ENCODE measurements at regions not wholly inside any gene's neighbourhood (a gene's known extent, or its start where the extent isn't known, plus 50 kb on each side); places are given as distances from the start of the nearest gene placed in this dataset.
"Not testable (repeated sequence)": the region's sequence is repeated elsewhere in the genome, so short reads cannot be mapped to it uniquely, and the experiment has no call there.

DNA sequence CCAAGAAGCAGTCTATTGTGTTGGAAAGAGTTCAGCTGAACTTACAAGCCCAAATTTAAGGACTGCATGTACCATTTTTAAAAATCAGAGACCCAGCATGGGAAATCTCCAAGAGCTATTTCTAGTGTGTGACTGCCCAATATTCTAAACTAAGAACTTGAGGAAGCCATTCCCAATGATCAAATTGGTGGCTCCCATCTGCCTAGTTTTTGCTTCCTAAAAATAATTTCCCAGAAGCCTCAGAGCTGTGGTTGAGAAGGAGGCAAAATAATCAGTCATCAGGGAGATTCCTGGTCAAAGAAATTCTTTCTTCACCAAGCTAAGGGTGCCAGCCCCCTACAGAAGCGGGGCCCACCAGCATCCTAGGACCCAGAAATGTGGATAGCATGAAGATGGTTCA, 176.1 kb upstream of the CDH5 start:
- Histone ChIP-seq H3K9me3 (ENCODE audit: control insufficient read depth, insufficient read depth, low read length) (no peaks in the 10 kb centered on the region), H3K27ac (ENCODE audit: low read length) (no peak overlapping the region), H3K4me3 (ENCODE audit: low read length) (no peak overlapping the region), H3K36me3 (ENCODE audit: control insufficient read depth, insufficient read depth, low read length) (no peaks in the 10 kb centered on the region), H3K4me1 (ENCODE audit: control insufficient read depth, insufficient read depth, low read length) (peaks cover 2% of the 10 kb centered on the region; the same call in 1 of the 2 replicates), H3K27me3 (ENCODE audit: control insufficient read depth, insufficient read depth, low read length) (no peaks in the 10 kb centered on the region)
- no peak for DNase-seq (ENCODE audit: low read depth, low spot score)
- no CpG with 5 or more reads among the region's 1 CpG for WGBS (ENCODE audit: insufficient coverage, insufficient read length)

DNA sequence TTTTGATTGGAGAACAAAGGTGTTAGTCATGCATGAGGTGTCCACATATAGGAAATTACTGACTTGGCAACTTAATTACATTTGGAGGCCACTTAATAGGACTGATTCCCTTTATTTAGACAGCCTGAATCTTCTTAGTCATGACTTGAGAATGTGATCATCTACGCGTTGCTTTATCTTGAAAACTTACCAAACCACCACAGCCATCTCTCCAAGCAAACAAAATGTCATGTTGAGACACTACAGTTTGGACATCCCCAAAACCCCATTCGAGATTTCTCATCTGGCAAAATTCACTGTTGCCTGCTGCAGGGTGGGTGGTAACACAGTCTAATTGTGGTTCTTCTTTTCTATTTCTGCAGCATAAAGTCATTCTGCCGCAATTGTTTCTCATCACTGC, 176.5 kb upstream of the CDH5 start:
- H3K9me3 ChIP-seq (ENCODE audit: control insufficient read depth, insufficient read depth, low read length), result no peaks in the 10 kb centered on the region
- H3K36me3 ChIP-seq (ENCODE audit: control insufficient read depth, insufficient read depth, low read length), result no peaks in the 10 kb centered on the region
- H3K4me3 ChIP-seq (ENCODE audit: low read length), result no peak overlapping the region
- WGBS (ENCODE audit: insufficient coverage, insufficient read length), result no CpG with 5 or more reads among the region's 4 CpGs
- no peak for DNase-seq (ENCODE audit: low read depth, low spot score)
- no peaks in the 10 kb centered on the region for H3K27me3 ChIP-seq (ENCODE audit: control insufficient read depth, insufficient read depth, low read length)
- peaks cover 2% of the 10 kb centered on the region; the same call in 1 of the 2 replicates for H3K4me1 ChIP-seq (ENCODE audit: control insufficient read depth, insufficient read depth, low read length)
- H3K27ac ChIP-seq (ENCODE audit: low read length), result no peak overlapping the region

DNA sequence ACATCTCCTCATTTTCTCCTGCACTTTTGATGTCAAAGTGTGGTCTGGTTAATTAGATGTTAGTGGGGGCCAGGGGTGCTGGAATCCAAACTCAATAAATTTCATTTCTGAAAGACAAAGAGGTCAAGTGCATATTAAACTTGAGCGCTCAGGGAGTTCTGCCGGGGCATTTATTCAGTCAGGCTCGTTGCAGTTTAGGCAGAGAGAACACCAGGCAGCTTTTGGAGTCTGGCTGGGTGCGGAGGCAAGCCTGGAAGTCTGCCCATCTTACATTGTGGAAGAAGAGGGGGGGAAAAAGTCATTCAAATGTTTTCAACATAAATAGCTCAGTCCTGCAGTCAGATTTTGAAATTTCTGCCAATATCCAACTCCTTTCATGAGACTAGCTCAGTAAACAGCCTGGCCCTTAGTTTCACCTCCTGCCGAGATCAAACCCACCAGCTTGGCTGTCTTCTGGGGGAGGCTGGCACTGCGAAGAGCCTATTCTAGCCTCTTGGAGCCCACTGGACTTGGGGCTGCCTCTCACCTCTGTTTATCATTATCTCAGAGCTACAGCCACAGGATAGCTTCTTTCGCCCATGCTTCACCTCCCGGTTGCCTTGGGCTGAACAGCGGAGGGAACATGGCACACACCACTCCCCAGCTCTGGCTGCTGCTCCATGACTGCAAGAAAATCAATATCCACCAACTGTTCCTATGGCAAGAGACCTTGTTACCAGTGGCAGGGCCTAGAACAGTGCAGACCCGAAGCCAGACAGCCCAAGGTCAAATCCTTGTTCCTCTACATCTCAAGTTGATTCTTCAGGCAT, 177.4 kb upstream of the CDH5 start:
- Histone ChIP-seq H3K27me3 (ENCODE audit: control insufficient read depth, insufficient read depth, low read length) (no peaks in the 10 kb centered on the region), H3K4me1 (ENCODE audit: control insufficient read depth, insufficient read depth, low read length) (peaks cover 2% of the 10 kb centered on the region; the same call in 1 of the 2 replicates), H3K9me3 (ENCODE audit: control insufficient read depth, insufficient read depth, low read length) (no peaks in the 10 kb centered on the region), H3K36me3 (ENCODE audit: control insufficient read depth, insufficient read depth, low read length) (no peaks in the 10 kb centered on the region), H3K4me3 (ENCODE audit: low read length) (no peak overlapping the region), H3K27ac (ENCODE audit: low read length) (no peak overlapping the region)
- no peak for DNase-seq (ENCODE audit: low read depth, low spot score)
- no CpG with 5 or more reads among the region's 10 CpGs for WGBS (ENCODE audit: insufficient coverage, insufficient read length)

DNA sequence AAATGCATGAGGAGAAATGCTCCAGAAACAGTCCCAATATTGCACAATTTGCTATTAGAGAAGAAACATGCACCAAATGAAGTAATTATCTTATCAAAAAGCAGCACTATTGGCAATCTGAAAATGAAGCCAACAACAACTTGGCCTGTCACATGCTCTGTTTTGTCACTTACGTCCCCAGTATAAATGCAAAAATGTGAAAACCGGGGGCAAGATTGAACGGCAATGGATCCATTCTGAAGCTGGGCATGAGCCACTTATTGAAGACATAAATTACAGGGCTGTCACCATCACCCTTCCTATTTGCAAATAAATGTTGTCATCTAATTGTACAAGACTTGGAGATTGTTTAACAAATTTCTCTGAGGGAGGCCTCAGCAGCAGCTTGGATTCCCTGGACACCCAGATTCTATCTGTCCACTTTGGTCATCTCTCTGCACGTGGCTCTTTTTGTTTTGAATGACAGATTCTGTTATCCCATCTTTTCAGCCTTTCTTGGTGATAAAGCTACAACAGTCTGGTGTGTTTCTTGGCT, 180.2 kb upstream of the CDH5 start:
- H3K36me3 ChIP-seq (ENCODE audit: control insufficient read depth, insufficient read depth, low read length), result no peaks in the 10 kb centered on the region
- DNase-seq (ENCODE audit: low read depth, low spot score), result no peak

DNA sequence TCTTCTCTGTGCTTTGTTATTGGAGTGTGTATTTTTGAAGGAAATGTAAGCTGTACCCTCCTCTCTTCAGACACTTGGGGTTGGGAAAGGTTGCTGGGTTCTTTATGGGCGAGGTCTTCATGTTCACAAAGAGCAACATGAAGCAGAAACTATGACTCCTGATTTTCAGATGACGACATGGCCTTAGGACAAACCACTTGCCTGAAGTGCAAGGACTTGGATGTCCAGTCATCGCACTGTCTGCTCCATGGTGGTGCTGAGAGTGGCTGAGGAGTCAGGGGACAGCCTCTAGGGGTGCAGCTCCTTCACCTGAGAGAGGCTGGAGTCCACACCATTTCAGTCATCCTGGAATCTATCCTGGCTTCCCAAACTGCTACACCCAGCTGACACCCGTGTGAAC, 183.9 kb upstream of the CDH5 start:
- H3K27me3 ChIP-seq (ENCODE audit: control insufficient read depth, insufficient read depth, low read length), result no peaks in the 10 kb centered on the region
- WGBS (ENCODE audit: insufficient coverage, insufficient read length), result no CpG with 5 or more reads among the region's 4 CpGs
- no peak overlapping the region for H3K27ac ChIP-seq (ENCODE audit: low read length)
- no peaks in the 10 kb centered on the region for H3K9me3 ChIP-seq (ENCODE audit: control insufficient read depth, insufficient read depth, low read length)
- no peaks in the 10 kb centered on the region for H3K36me3 ChIP-seq (ENCODE audit: control insufficient read depth, insufficient read depth, low read length)
- H3K4me3 ChIP-seq (ENCODE audit: low read length), result no peak overlapping the region
- DNase-seq (ENCODE audit: low read depth, low spot score), result no peak
- H3K4me1 ChIP-seq (ENCODE audit: control insufficient read depth, insufficient read depth, low read length), result no peaks in the 10 kb centered on the region

More for the DNA sequence above, 180.2 kb upstream of the CDH5 start:
- Histone ChIP-seq H3K4me1 (ENCODE audit: control insufficient read depth, insufficient read depth, low read length) (peaks cover 2% of the 10 kb centered on the region; the same call in 1 of the 2 replicates), H3K27ac (ENCODE audit: low read length) (no peak overlapping the region), H3K27me3 (ENCODE audit: control insufficient read depth, insufficient read depth, low read length) (no peaks in the 10 kb centered on the region), H3K9me3 (ENCODE audit: control insufficient read depth, insufficient read depth, low read length) (no peaks in the 10 kb centered on the region), H3K4me3 (ENCODE audit: low read length) (no peak overlapping the region)
- WGBS (ENCODE audit: insufficient coverage, insufficient read length), result no CpG with 5 or more reads among the region's 4 CpGs

DNA sequence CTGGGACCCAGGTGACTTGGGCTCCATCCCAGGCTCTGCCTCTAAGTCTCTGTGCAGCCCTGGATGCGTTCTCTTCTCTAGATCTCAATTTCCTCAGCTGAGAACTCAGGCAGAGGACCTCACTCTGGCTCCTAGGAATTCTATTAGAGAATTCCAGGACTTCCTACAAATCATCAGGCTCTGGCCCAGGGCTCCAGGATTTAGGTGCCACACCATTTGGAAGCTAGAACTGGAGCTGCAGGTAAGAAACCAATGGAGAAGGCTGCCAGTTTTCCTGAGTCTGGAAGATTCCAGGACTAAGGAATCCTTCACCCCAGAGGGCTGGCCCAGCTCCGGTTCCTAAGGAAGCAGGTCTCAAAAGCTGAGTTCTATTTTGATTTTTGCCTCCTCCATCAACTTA, 189.8 kb upstream of the CDH5 start:
- no CpG with 5 or more reads among the region's 2 CpGs for WGBS (ENCODE audit: insufficient coverage, insufficient read length)
- Histone ChIP-seq H3K27ac (ENCODE audit: low read length) (no peak overlapping the region), H3K9me3 (ENCODE audit: control insufficient read depth, insufficient read depth, low read length) (no peaks in the 10 kb centered on the region), H3K36me3 (ENCODE audit: control insufficient read depth, insufficient read depth, low read length) (no peaks in the 10 kb centered on the region), H3K4me3 (ENCODE audit: low read length) (no peak overlapping the region), H3K4me1 (ENCODE audit: control insufficient read depth, insufficient read depth, low read length) (no peaks in the 10 kb centered on the region), H3K27me3 (ENCODE audit: control insufficient read depth, insufficient read depth, low read length) (no peaks in the 10 kb centered on the region)
- DNase-seq (ENCODE audit: low read depth, low spot score), result no peak

DNA sequence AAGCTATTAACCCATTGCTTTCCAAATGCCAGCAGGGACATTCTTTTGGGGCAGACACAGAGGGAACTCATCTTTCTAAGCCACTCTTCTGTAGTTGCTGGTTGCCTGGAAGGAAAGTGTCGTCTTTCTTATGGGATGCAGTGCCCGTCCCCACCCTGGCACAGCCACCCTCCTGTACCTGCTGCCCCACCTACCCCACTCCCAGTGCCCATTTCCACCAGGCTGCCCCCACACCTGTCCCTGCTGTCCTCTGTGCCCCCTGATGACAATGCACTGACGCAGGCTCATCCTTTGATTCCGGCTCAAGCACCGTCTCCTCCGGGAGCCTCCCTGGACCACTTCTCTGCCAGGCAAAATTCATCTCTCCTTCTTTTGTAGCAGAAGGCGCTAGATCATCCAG, 190.4 kb upstream of the CDH5 start:
- Histone ChIP-seq H3K27ac (ENCODE audit: low read length) (no peak overlapping the region), H3K27me3 (ENCODE audit: control insufficient read depth, insufficient read depth, low read length) (no peaks in the 10 kb centered on the region), H3K4me1 (ENCODE audit: control insufficient read depth, insufficient read depth, low read length) (no peaks in the 10 kb centered on the region), H3K4me3 (ENCODE audit: low read length) (no peak overlapping the region), H3K9me3 (ENCODE audit: control insufficient read depth, insufficient read depth, low read length) (no peaks in the 10 kb centered on the region), H3K36me3 (ENCODE audit: control insufficient read depth, insufficient read depth, low read length) (no peaks in the 10 kb centered on the region)
- WGBS (ENCODE audit: insufficient coverage, insufficient read length), result no CpG with 5 or more reads among the region's 7 CpGs
- DNase-seq (ENCODE audit: low read depth, low spot score), result no peak

DNA sequence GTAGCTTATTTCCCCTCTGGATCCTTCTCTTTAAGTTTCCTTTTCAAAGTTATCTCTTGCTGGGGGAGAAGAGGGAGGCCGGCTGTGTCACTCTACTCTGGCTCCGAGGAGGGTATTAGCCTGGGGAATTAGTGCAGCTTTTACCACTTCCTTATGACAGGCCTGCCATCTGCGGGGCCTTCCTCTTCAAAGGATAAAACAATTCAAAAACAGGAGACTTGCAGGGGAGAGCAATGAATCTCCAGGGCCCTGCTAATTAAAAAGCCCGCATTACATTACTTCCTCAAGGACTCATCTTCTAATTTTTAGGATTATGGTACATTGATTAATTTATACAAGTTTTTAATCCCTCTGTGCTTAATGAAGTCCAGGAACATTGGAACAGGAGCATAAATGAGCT, 190.9 kb upstream of the CDH5 start:
- Histone ChIP-seq H3K36me3 (ENCODE audit: control insufficient read depth, insufficient read depth, low read length) (no peaks in the 10 kb centered on the region), H3K27me3 (ENCODE audit: control insufficient read depth, insufficient read depth, low read length) (no peaks in the 10 kb centered on the region), H3K4me1 (ENCODE audit: control insufficient read depth, insufficient read depth, low read length) (no peaks in the 10 kb centered on the region), H3K27ac (ENCODE audit: low read length) (no peak overlapping the region), H3K9me3 (ENCODE audit: control insufficient read depth, insufficient read depth, low read length) (no peaks in the 10 kb centered on the region), H3K4me3 (ENCODE audit: low read length) (no peak overlapping the region)
- no CpG with 5 or more reads among the region's 4 CpGs for WGBS (ENCODE audit: insufficient coverage, insufficient read length)
- no peak for DNase-seq (ENCODE audit: low read depth, low spot score)

DNA sequence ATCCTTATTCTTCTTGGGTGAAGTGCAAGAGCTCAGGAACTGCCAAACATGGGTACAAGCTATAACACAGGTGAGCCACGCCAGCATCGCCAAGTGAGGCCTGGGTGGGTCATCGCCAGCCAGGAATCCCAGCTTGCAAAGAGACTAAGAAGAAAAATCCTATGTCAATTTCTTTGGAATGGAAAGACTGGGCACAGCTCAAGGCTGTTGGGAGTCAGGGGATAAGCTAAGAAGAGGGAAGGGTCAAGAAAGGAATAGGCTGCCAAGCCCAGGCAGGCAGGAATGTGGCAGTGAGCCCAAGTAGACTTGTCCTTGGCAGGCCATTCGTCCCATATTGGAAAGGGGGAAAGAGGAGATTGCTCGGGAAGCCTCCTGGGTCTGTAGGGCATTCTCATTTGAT, 191.4 kb upstream of the CDH5 start:
- DNase-seq (ENCODE audit: low read depth, low spot score), result no peak
- no peak overlapping the region for H3K27ac ChIP-seq (ENCODE audit: low read length)
- no CpG with 5 or more reads among the region's 5 CpGs for WGBS (ENCODE audit: insufficient coverage, insufficient read length)

DNA sequence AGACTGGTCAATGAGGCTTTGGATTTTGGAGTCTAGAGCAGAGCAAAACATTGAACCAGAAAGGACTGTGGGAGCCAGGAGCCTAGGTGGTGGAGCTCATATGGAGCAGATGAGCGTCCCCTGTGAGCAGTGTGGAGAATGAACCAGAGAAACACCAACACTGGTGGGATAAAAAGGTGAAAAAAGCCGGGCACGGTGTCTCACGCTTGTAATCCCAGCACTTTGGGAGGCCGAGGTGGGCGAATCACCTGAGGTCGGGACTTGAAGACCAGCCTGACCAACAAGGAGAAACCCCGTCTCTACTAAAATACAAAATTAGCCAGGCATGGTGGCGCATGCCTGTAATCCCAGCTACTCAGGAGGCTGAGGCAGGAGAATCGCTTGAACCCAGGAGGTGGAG, 192.7 kb upstream of the CDH5 start:
- H3K27ac ChIP-seq (ENCODE audit: low read length); DNase-seq (ENCODE audit: low read depth, low spot score); H3K36me3 ChIP-seq (ENCODE audit: control insufficient read depth, insufficient read depth, low read length); H3K9me3 ChIP-seq (ENCODE audit: control insufficient read depth, insufficient read depth, low read length); H3K4me1 ChIP-seq (ENCODE audit: control insufficient read depth, insufficient read depth, low read length); H3K27me3 ChIP-seq (ENCODE audit: control insufficient read depth, insufficient read depth, low read length); H3K4me3 ChIP-seq (ENCODE audit: low read length): not testable (repeated sequence)
- no CpG with 5 or more reads among the region's 10 CpGs for WGBS (ENCODE audit: insufficient coverage, insufficient read length)

More for the DNA sequence above, 191.4 kb upstream of the CDH5 start:
- Histone ChIP-seq H3K9me3 (ENCODE audit: control insufficient read depth, insufficient read depth, low read length) (no peaks in the 10 kb centered on the region), H3K27me3 (ENCODE audit: control insufficient read depth, insufficient read depth, low read length) (no peaks in the 10 kb centered on the region), H3K4me1 (ENCODE audit: control insufficient read depth, insufficient read depth, low read length) (no peaks in the 10 kb centered on the region), H3K36me3 (ENCODE audit: control insufficient read depth, insufficient read depth, low read length) (no peaks in the 10 kb centered on the region), H3K4me3 (ENCODE audit: low read length) (no peak overlapping the region)

DNA sequence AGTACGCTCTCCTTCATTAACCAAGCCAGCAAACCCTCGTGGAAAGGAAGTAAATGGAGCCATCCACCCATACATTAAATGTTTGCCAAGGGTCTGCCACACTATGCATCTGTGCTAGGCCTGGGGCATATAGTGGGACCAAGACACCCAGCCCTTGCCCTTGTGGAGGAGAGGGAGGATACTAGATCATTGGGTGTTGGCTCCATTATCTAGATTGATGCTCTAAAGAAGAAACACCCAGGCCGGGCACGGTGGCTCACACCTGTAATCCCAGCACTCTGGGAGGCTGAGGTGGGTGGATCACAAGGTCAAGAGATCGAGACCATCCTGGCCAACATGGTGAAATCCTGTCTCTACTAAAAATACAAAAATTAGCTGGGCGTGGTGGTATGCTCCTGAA, 193.3 kb upstream of the CDH5 start:
- DNase-seq (ENCODE audit: low read depth, low spot score); H3K4me3 ChIP-seq (ENCODE audit: low read length); H3K36me3 ChIP-seq (ENCODE audit: control insufficient read depth, insufficient read depth, low read length); H3K27ac ChIP-seq (ENCODE audit: low read length); H3K9me3 ChIP-seq (ENCODE audit: control insufficient read depth, insufficient read depth, low read length); H3K27me3 ChIP-seq (ENCODE audit: control insufficient read depth, insufficient read depth, low read length); H3K4me1 ChIP-seq (ENCODE audit: control insufficient read depth, insufficient read depth, low read length): not testable (repeated sequence)
- WGBS (ENCODE audit: insufficient coverage, insufficient read length), result no CpG with 5 or more reads among the region's 6 CpGs
